Peyer's patch (tissue), 4 donors: ENCODE measurements at regions not wholly inside any gene's neighbourhood (a gene's known extent, or its start where the extent isn't known, plus 50 kb on each side); places are given as distances from the start of the nearest gene placed in this dataset.

Experiments
- DNase-seq, 3 donors: peaks; one replicate each; pipeline ENCODE4 v3.0.0-alpha.2; 2017 to 2019
- H3K27ac ChIP-seq, 4 donors: fragments of 200-600 bp; sonication (generic); one replicate each; pipeline ENCODE4 v1.5.1; 2016 to 2019
- H3K27me3 ChIP-seq, 2 donors: fragments of 200-600 bp; sonication (generic); one replicate each; pipeline ENCODE4 v1.5.1; 2019
- H3K36me3 ChIP-seq, 3 donors: fragments of 200-600 bp; sonication (generic); one replicate each; pipeline ENCODE4 v1.5.1; 2016 to 2019
- H3K4me1 ChIP-seq, 4 donors: fragments of 200-600 bp; sonication (generic); one replicate each; pipeline ENCODE4 v1.5.1; 2016 to 2019
- H3K4me3 ChIP-seq, 4 donors: fragments of 200-600 bp; sonication (generic); 1 replicate in 3 of 4; 2 replicates in 1 of 4; pipeline ENCODE4 v1.5.1; 2016 to 2019; ENCODE audit warnings: mild to moderate bottlenecking in 1 of 4
- H3K9me3 ChIP-seq, 4 donors: fragments of 200-600 bp; sonication (generic); one replicate each; pipeline ENCODE4 v1.5.1; 2016 to 2019; ENCODE audit warnings: mild to moderate bottlenecking in 1 of 4
- POLR2A ChIP-seq, 2 donors: fragments of 450-650 bp; IDR thresholded peaks; one replicate each; pipeline ENCODE4 v1.5.1; 2017; ENCODE audit warnings: antibody characterized with exemption in 2 of 2, mild to moderate bottlenecking in 2 of 2, moderate library complexity in 2 of 2
- TF ChIP-seq, protein P1 (sequence below), 6 experiments: fragments of 450-650 bp in 4 of 6; fragments of 200-600 bp in 2 of 6; sonication (generic) in 1 of 6; IDR thresholded peaks; one replicate each; pipeline ENCODE4 v1.5.1; 2017 to 2019; ENCODE audit warnings: antibody characterized with exemption in 6 of 6, mild to moderate bottlenecking in 3 of 6, moderate library complexity in 1 of 6

DNA sequence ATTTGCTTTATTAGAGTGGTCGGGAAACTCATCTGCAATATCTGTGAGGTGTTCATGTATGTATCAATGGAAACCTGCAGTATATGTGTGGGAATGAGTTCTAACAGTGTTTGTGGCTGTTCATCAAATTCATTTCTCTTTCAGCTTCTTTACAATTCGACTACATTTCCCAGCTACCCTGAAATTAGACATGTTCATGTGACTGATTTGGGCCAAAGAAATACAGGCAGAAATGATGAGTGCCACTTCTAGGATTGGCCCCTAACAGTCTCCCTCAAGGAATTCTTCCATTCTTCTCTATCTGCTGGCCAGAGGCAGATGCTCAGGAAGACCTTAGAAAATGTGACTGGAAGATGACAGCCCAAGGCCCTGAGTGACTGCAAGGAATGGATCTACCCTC is 114.8 kb upstream of the WAC start:
- H3K27me3 ChIP-seq: no peaks in the 10 kb centered on the region
- no peak overlapping the region for H3K4me3 ChIP-seq
- TF ChIP-seq, protein P1, sequence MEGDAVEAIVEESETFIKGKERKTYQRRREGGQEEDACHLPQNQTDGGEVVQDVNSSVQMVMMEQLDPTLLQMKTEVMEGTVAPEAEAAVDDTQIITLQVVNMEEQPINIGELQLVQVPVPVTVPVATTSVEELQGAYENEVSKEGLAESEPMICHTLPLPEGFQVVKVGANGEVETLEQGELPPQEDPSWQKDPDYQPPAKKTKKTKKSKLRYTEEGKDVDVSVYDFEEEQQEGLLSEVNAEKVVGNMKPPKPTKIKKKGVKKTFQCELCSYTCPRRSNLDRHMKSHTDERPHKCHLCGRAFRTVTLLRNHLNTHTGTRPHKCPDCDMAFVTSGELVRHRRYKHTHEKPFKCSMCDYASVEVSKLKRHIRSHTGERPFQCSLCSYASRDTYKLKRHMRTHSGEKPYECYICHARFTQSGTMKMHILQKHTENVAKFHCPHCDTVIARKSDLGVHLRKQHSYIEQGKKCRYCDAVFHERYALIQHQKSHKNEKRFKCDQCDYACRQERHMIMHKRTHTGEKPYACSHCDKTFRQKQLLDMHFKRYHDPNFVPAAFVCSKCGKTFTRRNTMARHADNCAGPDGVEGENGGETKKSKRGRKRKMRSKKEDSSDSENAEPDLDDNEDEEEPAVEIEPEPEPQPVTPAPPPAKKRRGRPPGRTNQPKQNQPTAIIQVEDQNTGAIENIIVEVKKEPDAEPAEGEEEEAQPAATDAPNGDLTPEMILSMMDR (IDR thresholded peaks at IDR 0.05): no peak
- no peak for TF ChIP-seq POLR2A (IDR thresholded peaks at IDR 0.05)
- no peak overlapping the region for H3K27ac ChIP-seq
- H3K36me3 ChIP-seq: no peaks in the 10 kb centered on the region
- H3K9me3 ChIP-seq: no peaks in the 10 kb centered on the region
- no peaks in the 10 kb centered on the region for H3K4me1 ChIP-seq
- no peak for DNase-seq

DNA sequence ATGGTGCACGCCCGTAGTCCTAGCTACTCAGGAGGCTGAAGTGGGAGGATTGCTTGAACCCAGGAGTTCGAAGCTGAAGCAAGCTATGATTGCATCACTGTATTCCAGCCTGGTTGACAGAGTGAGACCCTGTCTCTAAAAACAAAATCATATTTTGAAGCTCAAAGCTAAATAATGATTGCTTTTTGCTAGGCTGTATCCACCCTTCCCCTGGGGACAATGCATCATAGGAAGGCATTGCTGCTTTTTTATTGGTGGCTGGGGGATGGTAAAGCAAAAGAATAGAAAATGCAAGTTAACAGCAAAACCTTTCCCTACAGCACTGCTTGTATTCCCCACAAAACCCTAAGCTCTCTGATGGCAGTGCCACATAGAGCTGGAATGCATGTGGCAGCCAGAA is 107.5 kb upstream of the WAC start:
- no peak for DNase-seq
- H3K4me1 ChIP-seq: no peaks in the 10 kb centered on the region
- H3K4me3 ChIP-seq: no peak overlapping the region
- no peak overlapping the region for H3K27ac ChIP-seq
- no peak for TF ChIP-seq POLR2A (IDR thresholded peaks at IDR 0.05)
- TF ChIP-seq, protein P1 (IDR thresholded peaks at IDR 0.05): no peak
- no peaks in the 10 kb centered on the region for H3K9me3 ChIP-seq
- no peaks in the 10 kb centered on the region for H3K36me3 ChIP-seq
- no peaks in the 10 kb centered on the region for H3K27me3 ChIP-seq

DNA sequence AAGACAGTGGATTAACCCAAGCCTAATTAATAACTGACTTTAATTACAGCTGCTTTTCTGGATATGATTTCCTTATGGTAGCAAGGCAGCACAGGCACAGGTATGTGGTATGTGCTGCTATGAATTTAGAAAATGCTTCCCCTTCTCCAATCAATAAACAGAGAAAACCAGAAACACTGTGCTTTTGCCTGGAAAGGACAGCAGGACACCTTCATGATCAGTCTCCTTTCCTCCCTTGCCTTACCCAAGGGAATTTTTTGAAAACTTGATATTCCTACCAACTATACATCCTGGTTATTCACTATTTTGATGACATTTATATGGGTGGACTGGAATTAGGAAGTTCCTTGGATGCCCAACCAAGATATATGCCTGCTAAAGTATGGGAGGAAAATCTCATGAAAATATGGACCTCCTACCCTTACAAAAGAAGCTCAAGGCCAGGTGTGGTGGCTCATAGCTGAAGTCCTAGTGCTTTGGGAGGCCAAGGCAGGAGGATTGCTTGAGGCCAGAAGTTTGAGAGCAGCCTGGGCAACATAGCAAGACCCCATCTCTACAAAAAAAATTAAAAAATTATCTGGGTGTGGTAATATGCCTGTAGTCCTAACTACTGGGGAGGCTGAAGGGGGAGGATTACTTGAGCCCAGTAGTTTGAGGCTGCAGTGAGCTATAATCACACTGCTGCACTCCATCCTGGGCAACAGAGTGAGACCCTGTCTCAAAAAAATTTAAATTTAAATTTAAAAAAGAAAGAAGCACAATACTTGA is 106.3 kb upstream of the WAC start:
- no peaks in the 10 kb centered on the region for H3K4me1 ChIP-seq
- DNase-seq: no peak
- no peaks in the 10 kb centered on the region for H3K27me3 ChIP-seq
- H3K4me3 ChIP-seq: no peak overlapping the region
- no peak overlapping the region for H3K27ac ChIP-seq
- no peaks in the 10 kb centered on the region for H3K36me3 ChIP-seq
- TF ChIP-seq POLR2A (IDR thresholded peaks at IDR 0.05): no peak
- TF ChIP-seq, protein P1 (IDR thresholded peaks at IDR 0.05): no peak
- no peaks in the 10 kb centered on the region for H3K9me3 ChIP-seq

DNA sequence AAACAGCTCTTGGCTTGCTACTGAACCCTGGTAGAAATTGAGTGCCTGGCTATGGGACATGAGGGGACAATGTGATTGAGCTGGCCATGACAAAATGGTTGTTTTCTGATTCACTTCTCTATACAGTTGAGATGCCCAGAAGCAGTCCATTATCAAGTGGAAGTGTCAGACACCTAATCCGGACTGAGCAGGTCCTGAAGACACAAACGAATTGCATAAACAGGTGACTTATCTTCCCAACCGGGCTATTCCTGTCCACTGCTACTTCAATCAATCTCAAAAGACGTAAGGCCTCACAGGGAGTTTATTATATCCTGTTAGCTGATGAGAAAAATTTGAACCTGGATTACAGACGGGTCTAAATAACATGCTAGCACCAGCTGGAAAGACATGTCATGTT is 105.5 kb upstream of the WAC start:
- no peaks in the 10 kb centered on the region for H3K27me3 ChIP-seq
- no peak for DNase-seq
- H3K4me3 ChIP-seq: no peak overlapping the region
- H3K9me3 ChIP-seq: no peaks in the 10 kb centered on the region
- no peak for TF ChIP-seq POLR2A (IDR thresholded peaks at IDR 0.05)
- TF ChIP-seq, protein P1 (IDR thresholded peaks at IDR 0.05): no peak
- H3K36me3 ChIP-seq: no peaks in the 10 kb centered on the region
- peaks cover 0 to 6% (median 0%) of the 10 kb centered on the region in 4 donors for H3K4me1 ChIP-seq
- H3K27ac ChIP-seq: no peak overlapping the region

DNA sequence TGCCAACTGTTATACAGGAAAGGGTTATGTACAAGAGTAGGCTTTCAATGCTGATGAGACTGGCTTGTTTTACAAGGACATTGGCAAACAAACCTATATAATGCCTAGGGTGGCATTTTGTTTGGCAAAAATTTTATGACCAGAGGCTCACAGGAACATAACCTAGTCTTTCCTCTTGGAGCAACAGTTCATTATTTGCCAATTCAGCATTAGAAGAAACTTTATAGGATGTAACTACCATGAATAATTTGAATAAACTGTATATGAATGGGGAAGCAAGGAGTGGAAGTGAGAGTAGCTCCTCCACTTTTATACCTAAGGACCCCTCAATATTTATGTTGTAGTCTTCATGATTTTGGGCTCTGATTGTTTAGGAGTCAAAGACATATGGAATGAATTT is 103.9 kb upstream of the WAC start:
- TF ChIP-seq, protein P1 (IDR thresholded peaks at IDR 0.05): no peak
- no peak for TF ChIP-seq POLR2A (IDR thresholded peaks at IDR 0.05)
- DNase-seq: no peak
- Histone ChIP-seq H3K27ac (no peak overlapping the region), H3K27me3 (no peaks in the 10 kb centered on the region), H3K36me3 (no peaks in the 10 kb centered on the region), H3K4me3 (no peak overlapping the region), H3K9me3 (no peaks in the 10 kb centered on the region), H3K4me1 (peaks cover 0 to 6% (median 0%) of the 10 kb centered on the region in 4 donors)
